Naive thymus-derived CD4-positive, alpha-beta T cell (primary cell): ENCODE measurements at regions not wholly inside any gene's neighbourhood (a gene's known extent, or its start where the extent isn't known, plus 50 kb on each side); places are given as distances from the start of the nearest gene placed in this dataset.

Experiments used
- ATAC-seq: fragments of 150-1000 bp; cut with Tn5 transposase; 2 replicates; pipeline ENCODE4 v1.10.0; 2021; ENCODE audit warnings: mild to moderate bottlenecking, moderate library complexity
- CTCF ChIA-PET: fragments of 350-600 bp; sonication (Branson Sonifier 250); formaldehyde crosslinking; loops from one replicate; lab custom pipeline; 2021; ENCODE audit warnings: antibody characterized with exemption; lab: Charles Lee
- POLR2A ChIA-PET: fragments of 350-600 bp; sonication (Branson Sonifier 250); formaldehyde crosslinking; loops from one replicate; lab custom pipeline; 2021; ENCODE audit warnings: antibody characterized with exemption, inconsistent platforms; lab: Charles Lee
- DNase-seq, 9 donors: peaks; one replicate each; pipeline versions ENCODE4 v3.0.0 to v3.0.0-alpha.2; 2020 to 2022; ENCODE audit warnings: mixed read lengths in 1 of 9
- H3K27ac ChIP-seq: one replicate; pipeline ENCODE4 v1.7.0; 2013; ENCODE audit warnings: mild to moderate bottlenecking, low read depth, low read length, moderate library complexity
- H3K27me3 ChIP-seq, 2 donors: one replicate each; pipeline ENCODE4 v1.7.0; 2013; ENCODE audit warnings: low read length in 2 of 2, mild to moderate bottlenecking in 2 of 2, moderate library complexity in 2 of 2; ENCODE audit not compliant: control insufficient read depth in 2 of 2, insufficient read depth in 2 of 2
- H3K36me3 ChIP-seq, 3 experiments: 1 replicate in 2 of 3; 2 replicates in 1 of 3; pipeline ENCODE4 v1.7.0; 2013; ENCODE audit warnings: low read length in 3 of 3, mild to moderate bottlenecking in 3 of 3, moderate library complexity in 1 of 3; ENCODE audit not compliant: insufficient read depth in 3 of 3, control insufficient read depth in 2 of 3
- H3K4me1 ChIP-seq, 2 donors: one replicate each; pipeline ENCODE4 v1.7.0; 2013; ENCODE audit warnings: low read length in 2 of 2, mild to moderate bottlenecking in 2 of 2, moderate library complexity in 1 of 2; ENCODE audit not compliant: control insufficient read depth in 2 of 2, insufficient read depth in 2 of 2
- H3K4me3 ChIP-seq: 2 replicates; pipeline ENCODE4 v1.7.0; 2013; ENCODE audit warnings: mild to moderate bottlenecking, low read length
- H3K9me3 ChIP-seq, 3 experiments: 1 replicate in 2 of 3; 2 replicates in 1 of 3; pipeline ENCODE4 v1.7.0; 2013; ENCODE audit warnings: low read length in 3 of 3; ENCODE audit not compliant: control insufficient read depth in 2 of 3
- H3K27ac Mint-ChIP-seq, 9 donors: one replicate each; pipeline ENCODE4 v1.8.0; 2020 to 2022; ENCODE audit warnings: mixed read lengths in 9 of 9, mild to moderate bottlenecking in 8 of 9, moderate library complexity in 5 of 9, inconsistent platforms in 2 of 9
- H3K27me3 Mint-ChIP-seq, 5 donors: one replicate each; pipeline ENCODE4 v1.8.0; 2021 to 2022; ENCODE audit warnings: mixed read lengths in 5 of 5, mild to moderate bottlenecking in 1 of 5
- H3K36me3 Mint-ChIP-seq, 5 donors: one replicate each; pipeline ENCODE4 v1.8.0; 2020 to 2022; ENCODE audit warnings: mixed read lengths in 5 of 5, mild to moderate bottlenecking in 3 of 5, inconsistent platforms in 1 of 5
- H3K4me1 Mint-ChIP-seq, 7 donors: one replicate each; pipeline ENCODE4 v1.8.0; 2020 to 2022; ENCODE audit warnings: mixed read lengths in 7 of 7, mild to moderate bottlenecking in 3 of 7, inconsistent platforms in 1 of 7
- H3K4me3 Mint-ChIP-seq, 10 donors: one replicate each; pipeline ENCODE4 v1.8.0; 2020 to 2022; ENCODE audit warnings: mild to moderate bottlenecking in 10 of 10, mixed read lengths in 10 of 10, moderate library complexity in 6 of 10, inconsistent platforms in 2 of 10
- H3K9me3 Mint-ChIP-seq, 11 donors: one replicate each; pipeline ENCODE4 v1.8.0; 2020 to 2022; ENCODE audit warnings: mixed read lengths in 11 of 11, mild to moderate bottlenecking in 4 of 11, inconsistent platforms in 1 of 11, moderate library complexity in 1 of 11
- intact Hi-C, 2 donors: fragments of 100-400 bp; cut with micrococcal nuclease; formaldehyde crosslinking; loops; one replicate each; pipeline ENCODE4 v1.15.1; 2023

- ChIA-PET POLR2A (no interaction called here), CTCF (no interaction called here)
- Histone ChIP-seq H3K4me1 (no peaks in the 10 kb centered on the region), H3K27ac (no peak overlapping the region), H3K36me3 (no peaks in the 10 kb centered on the region), H3K9me3 (no peaks in the 10 kb centered on the region), H3K27me3 (no peaks in the 10 kb centered on the region), H3K4me3 (no peak overlapping the region)
- Mint-ChIP-seq H3K36me3 (no peaks in the 10 kb centered on the region), H3K27me3 (peaks cover 0 to 21% (median 0%) of the 10 kb centered on the region in 5 donors), H3K9me3 (no peaks in the 10 kb centered on the region), H3K4me1 (peaks cover 0 to 5% (median 0%) of the 10 kb centered on the region in 7 donors), H3K4me3 (no peak overlapping the region), H3K27ac (no peak overlapping the region)
- no peak for DNase-seq
- intact Hi-C loops = no loop called here
- ATAC-seq = no peak
Measured at GRCh38 chr13:30032263-30032662, 181.8 kb upstream of the UBL3 start.

- Mint-ChIP-seq H3K27me3 (peaks cover 0 to 15% (median 0%) of the 10 kb centered on the region in 5 donors), H3K4me3 (no peak overlapping the region), H3K27ac (no peak overlapping the region), H3K4me1 (peaks cover 0 to 5% (median 0%) of the 10 kb centered on the region in 7 donors), H3K36me3 (no peaks in the 10 kb centered on the region), H3K9me3 (no peaks in the 10 kb centered on the region)
- Histone ChIP-seq H3K4me1 (no peaks in the 10 kb centered on the region), H3K9me3 (no peaks in the 10 kb centered on the region), H3K36me3 (no peaks in the 10 kb centered on the region), H3K27me3 (no peaks in the 10 kb centered on the region), H3K27ac (no peak overlapping the region), H3K4me3 (no peak overlapping the region)
- ChIA-PET CTCF (no interaction called here), POLR2A (interaction anchor here (0.6 kb wide), 1 partner anchor 433 kb away, joined by 8 read pairs; no protein-coding TSS in a partner anchor)
- DNase-seq = no peak
- intact Hi-C loops = no loop called here
- no peak for ATAC-seq
Measured at GRCh38 chr13:30031488-30031887, 181.1 kb upstream of the UBL3 start.

- no peak overlapping the region for H3K27ac ChIP-seq
- intact Hi-C loops = no loop called here
- H3K4me3 Mint-ChIP-seq = no peak overlapping the region
- H3K4me1 Mint-ChIP-seq = peaks cover 0 to 5% (median 0%) of the 10 kb centered on the region in 7 donors
- ChIA-PET CTCF (no interaction called here), POLR2A (no interaction called here)
- H3K36me3 Mint-ChIP-seq = no peaks in the 10 kb centered on the region
- ATAC-seq = no peak
- no peaks in the 10 kb centered on the region for H3K27me3 ChIP-seq
- H3K36me3 ChIP-seq = no peaks in the 10 kb centered on the region
- DNase-seq = no peak
- H3K9me3 Mint-ChIP-seq = no peaks in the 10 kb centered on the region
- H3K27me3 Mint-ChIP-seq = peaks cover 0 to 10% (median 0%) of the 10 kb centered on the region in 5 donors
- no peaks in the 10 kb centered on the region for H3K4me1 ChIP-seq
- no peak overlapping the region for H3K27ac Mint-ChIP-seq
- no peak overlapping the region for H3K4me3 ChIP-seq
- no peaks in the 10 kb centered on the region for H3K9me3 ChIP-seq
Measured at GRCh38 chr13:30030141-30030750, 179.8 kb upstream of the UBL3 start.

GRCh38 chr13:30027569-30028455, 177.4 kb upstream of the UBL3 start:
- ChIA-PET POLR2A (no interaction called here), CTCF (interaction anchor here (1.4 kb wide), 1 partner anchor 91 kb away, joined by 3 read pairs; no protein-coding TSS in a partner anchor)
- Histone ChIP-seq H3K27me3 (no peaks in the 10 kb centered on the region), H3K9me3 (no peaks in the 10 kb centered on the region), H3K4me1 (no peaks in the 10 kb centered on the region), H3K27ac (no peak overlapping the region), H3K36me3 (no peaks in the 10 kb centered on the region), H3K4me3 (no peak overlapping the region)
- Mint-ChIP-seq H3K27me3 (peaks cover 0 to 6% (median 0%) of the 10 kb centered on the region in 5 donors), H3K4me3 (no peak overlapping the region), H3K9me3 (no peaks in the 10 kb centered on the region), H3K27ac (peak overlapping the region in 2 of 9 donors; percentile 12 to 23), H3K36me3 (no peaks in the 10 kb centered on the region), H3K4me1 (no peaks in the 10 kb centered on the region)
- DNase-seq (no peak), ATAC-seq (no peak)
- intact Hi-C loops = no loop called here

GRCh38 chr13:30026909-30027308, 176.5 kb upstream of the UBL3 start:
- H3K36me3 ChIP-seq = no peaks in the 10 kb centered on the region
- no peak for ATAC-seq
- no peak overlapping the region for H3K4me3 ChIP-seq
- no peaks in the 10 kb centered on the region for H3K36me3 Mint-ChIP-seq
- peaks cover 0 to 3% (median 0%) of the 10 kb centered on the region in 5 donors for H3K27me3 Mint-ChIP-seq
- no peaks in the 10 kb centered on the region for H3K27me3 ChIP-seq
- no peak overlapping the region for H3K4me3 Mint-ChIP-seq
- DNase-seq = no peak
- H3K27ac Mint-ChIP-seq = peak overlapping the region in 1 of 9 donors; percentile 82
- no peak overlapping the region for H3K27ac ChIP-seq
- no peaks in the 10 kb centered on the region for H3K9me3 Mint-ChIP-seq
- no peaks in the 10 kb centered on the region for H3K9me3 ChIP-seq
- H3K4me1 ChIP-seq = no peaks in the 10 kb centered on the region
- intact Hi-C loops = no loop called here
- ChIA-PET CTCF (interaction anchor here (0.6 kb wide), 1 partner anchor 460 kb away, joined by 3 read pairs; no protein-coding TSS in a partner anchor), POLR2A (interaction anchor here (0.6 kb wide), 1 partner anchor 679 kb away, joined by 3 read pairs; no protein-coding TSS in a partner anchor)
- no peaks in the 10 kb centered on the region for H3K4me1 Mint-ChIP-seq

GRCh38 chr13:30026093-30026492, 175.7 kb upstream of the UBL3 start:
- H3K27me3 Mint-ChIP-seq = peaks cover 0 to 3% (median 0%) of the 10 kb centered on the region in 5 donors
- H3K4me1 Mint-ChIP-seq = no peaks in the 10 kb centered on the region
- H3K9me3 ChIP-seq = no peaks in the 10 kb centered on the region
- no peaks in the 10 kb centered on the region for H3K27me3 ChIP-seq
- no peaks in the 10 kb centered on the region for H3K9me3 Mint-ChIP-seq
- intact Hi-C loops = no loop called here
- H3K4me3 Mint-ChIP-seq = no peak overlapping the region
- H3K36me3 ChIP-seq = no peaks in the 10 kb centered on the region
- ATAC-seq (no peak), DNase-seq (no peak)
- ChIA-PET CTCF (interaction anchor here (0.6 kb wide), 1 partner anchor 459 kb away, joined by 3 read pairs; no protein-coding TSS in a partner anchor), POLR2A (no interaction called here)
- no peak overlapping the region for H3K27ac ChIP-seq
- H3K36me3 Mint-ChIP-seq = no peaks in the 10 kb centered on the region
- H3K27ac Mint-ChIP-seq = no peak overlapping the region
- H3K4me3 ChIP-seq = no peak overlapping the region
- H3K4me1 ChIP-seq = no peaks in the 10 kb centered on the region
